GM21529 (cell line): ENCODE measurements at regions not wholly inside any gene's neighbourhood (a gene's known extent, or its start where the extent isn't known, plus 50 kb on each side); places are given as distances from the start of the nearest gene placed in this dataset.
"Not testable (repeated sequence)": the region's sequence is repeated elsewhere in the genome, so short reads cannot be mapped to it uniquely, and the experiment has no call there.

Source experiments
- ATAC-seq: cut with Tn5 transposase; IDR thresholded peaks from one replicate; pipeline ENCODE4 v1.9.1; 2021; ENCODE audit not compliant: unreplicated experiment

GRCh38 chr7:112982441-112983063, 104.1 kb downstream of the GPR85 start:
- peak; percentile 76 for ATAC-seq

- ATAC-seq = peak; percentile 23
Observed at GRCh38 chr7:112981966-112982365, 104.7 kb downstream of the GPR85 start.

- ATAC-seq = not testable (repeated sequence)
Observed at GRCh38 chr7:112979055-112979454, 107.6 kb downstream of the GPR85 start.

DNA sequence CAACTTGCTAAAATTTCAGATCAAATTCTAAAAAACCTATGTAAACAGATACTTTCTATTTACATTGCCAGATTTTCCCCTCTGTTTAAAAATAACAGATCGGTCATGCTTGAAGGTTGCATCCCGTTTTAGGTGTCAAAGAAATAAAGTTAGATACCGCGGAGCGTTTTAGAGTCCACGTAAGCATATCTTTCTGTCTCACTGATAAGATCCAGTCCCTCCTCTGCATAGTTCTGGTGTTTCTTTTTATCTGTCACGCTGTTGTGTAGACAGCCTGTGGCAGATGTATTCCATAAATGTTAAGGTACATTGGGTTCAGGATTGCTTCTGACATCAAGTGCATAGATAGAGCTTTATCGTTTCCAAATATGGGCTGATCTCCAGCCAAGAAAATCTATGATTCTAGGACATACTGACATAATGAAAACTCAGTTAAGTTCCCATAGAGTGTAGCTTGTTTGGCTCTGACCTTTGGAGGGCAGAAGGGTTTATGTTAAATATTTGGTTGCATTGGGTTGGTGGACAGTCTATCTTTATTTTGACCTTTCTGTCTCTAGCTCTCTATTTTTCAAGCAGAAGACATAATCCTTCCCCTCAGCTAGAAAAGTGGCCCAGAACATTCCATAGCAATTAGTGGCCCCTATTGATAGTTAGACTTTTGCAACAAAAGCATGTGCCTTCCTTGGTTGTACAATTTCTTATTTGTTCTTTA, 109.2 kb downstream of the GPR85 start:
- peak; percentile 42 for ATAC-seq

- ATAC-seq = peak; percentile 80
Observed at GRCh38 chr7:112970771-112971170, 115.9 kb downstream of the GPR85 start.

- ATAC-seq = no peak
Observed at GRCh38 chr7:112969946-112970345, 116.7 kb downstream of the GPR85 start.

GRCh38 chr7:112965506-112965905, 121.1 kb downstream of the GPR85 start:
- ATAC-seq = no peak

- ATAC-seq = no peak
Observed at GRCh38 chr7:112963634-112964033, 123.0 kb downstream of the GPR85 start.

GRCh38 chr7:112962815-112963214, 123.8 kb downstream of the GPR85 start:
- no peak for ATAC-seq

DNA sequence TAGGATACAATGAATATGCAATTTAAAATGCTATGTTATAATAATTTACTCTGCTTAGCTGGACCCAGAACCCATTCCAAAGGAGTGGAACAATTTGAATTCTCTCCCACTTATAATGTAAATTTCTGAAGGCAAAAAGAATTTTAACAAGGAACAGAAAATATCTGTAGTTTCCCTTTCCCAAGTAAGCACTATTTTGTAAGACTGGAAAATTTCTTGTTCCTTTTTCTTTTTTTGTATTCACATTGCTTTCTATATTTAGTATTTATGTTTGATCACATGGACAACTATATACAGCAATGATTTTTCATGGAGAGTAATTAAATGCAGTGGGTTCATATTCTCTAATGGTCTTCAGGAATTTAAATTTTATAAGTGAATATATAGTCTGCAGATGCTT, 127.4 kb downstream of the GPR85 start:
- no peak for ATAC-seq

DNA sequence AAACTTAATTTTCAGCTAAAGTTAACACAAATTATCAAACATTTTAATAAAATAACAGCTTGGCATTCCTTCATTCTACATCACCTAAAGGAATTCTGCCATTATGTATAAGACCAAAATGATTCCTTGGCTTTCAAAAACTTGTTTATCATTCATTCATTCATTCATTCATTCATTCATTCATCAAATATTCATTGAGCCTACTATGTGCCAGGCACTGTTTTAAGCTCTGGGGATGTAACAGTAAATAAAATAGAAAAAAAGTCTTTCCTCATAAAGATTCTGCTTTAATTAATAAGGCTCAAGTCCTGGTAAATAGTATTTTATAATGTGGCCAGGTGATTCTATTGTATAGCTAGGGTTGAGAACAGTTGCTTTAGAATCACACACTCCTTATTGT, 127.9 kb downstream of the GPR85 start:
- ATAC-seq = no peak

- ATAC-seq = no peak
Observed at GRCh38 chr7:112957901-112958300, 128.7 kb downstream of the GPR85 start.

GRCh38 chr7:112953031-112953430, 133.6 kb downstream of the GPR85 start:
- not testable (repeated sequence) for ATAC-seq

DNA sequence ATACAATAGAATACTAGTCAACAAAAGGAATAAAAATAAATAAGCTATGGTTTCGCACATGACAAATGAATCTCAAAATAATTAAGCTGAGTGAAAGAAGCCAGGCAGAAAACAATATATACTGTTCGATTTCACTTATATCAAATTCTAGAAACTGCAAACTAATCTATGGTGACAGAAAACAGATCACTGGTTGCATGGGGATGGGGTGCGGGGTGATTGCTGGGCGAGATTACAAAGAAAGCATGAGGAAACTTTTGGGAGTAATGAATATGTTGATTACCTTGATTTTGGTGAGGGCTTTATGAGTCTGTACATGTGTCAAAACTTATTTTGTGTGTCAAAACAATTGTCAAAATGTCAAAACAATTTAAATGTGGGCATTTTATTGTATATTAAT, 135.6 kb downstream of the GPR85 start:
- no peak for ATAC-seq

DNA sequence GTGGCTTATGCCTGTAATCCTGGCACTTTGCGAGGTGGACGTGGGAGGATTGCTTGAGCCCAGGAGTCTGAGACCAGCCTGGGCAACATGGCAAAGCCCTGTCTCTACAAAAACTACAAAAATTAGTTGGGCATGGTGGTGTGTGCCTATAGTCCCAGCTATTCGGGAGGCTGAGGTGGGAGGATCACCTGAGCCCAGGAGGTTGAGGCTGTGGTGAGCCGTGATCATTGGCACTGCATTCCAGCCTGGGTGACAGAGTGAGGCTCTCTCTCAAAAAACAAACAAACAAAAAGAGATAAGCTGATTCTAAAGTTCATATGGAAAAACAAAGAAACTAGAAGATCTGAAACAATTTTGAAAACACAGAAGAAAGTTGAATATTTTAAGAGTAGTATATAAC, 136.9 kb downstream of the GPR85 start:
- not testable (repeated sequence) for ATAC-seq

DNA sequence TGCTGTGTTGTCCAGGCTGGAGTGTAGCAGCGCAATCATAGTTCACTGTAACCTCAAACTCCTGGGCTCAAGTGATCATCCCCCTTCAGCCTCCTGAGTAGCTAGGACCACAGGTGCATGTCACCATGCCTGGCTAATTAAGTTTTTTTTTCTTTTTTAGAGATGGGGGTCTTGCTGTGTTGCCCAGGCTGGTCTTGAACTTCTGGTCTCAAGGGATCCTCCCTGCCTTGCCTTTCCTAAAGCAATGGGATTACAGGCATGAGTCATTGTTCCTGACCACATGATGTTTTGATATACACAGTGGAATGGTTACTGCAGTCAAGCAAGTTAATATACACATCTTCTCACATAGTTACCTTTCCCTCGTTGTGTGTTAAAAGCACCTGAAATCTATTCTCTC, 140.3 kb downstream of the GPR85 start:
- ATAC-seq = no peak

DNA sequence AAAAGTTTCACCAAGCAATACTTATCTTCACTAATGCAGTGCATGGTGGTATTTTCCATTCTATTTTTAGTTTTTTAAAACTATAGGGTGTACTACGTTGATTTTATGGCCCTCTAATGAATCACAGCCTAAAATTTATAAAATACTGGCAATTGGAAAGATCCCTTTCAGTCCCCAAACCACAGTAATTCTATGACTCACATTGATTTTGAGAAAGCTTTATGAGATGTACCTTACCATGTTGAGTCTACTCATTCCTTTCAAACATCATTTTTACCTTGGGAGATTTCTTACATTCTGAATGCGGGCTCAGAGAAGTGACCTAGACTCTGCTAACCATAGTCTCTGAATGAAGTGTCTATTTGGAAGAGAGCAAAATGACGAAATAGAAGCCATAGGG, 141.6 kb downstream of the GPR85 start:
- ATAC-seq = no peak

DNA sequence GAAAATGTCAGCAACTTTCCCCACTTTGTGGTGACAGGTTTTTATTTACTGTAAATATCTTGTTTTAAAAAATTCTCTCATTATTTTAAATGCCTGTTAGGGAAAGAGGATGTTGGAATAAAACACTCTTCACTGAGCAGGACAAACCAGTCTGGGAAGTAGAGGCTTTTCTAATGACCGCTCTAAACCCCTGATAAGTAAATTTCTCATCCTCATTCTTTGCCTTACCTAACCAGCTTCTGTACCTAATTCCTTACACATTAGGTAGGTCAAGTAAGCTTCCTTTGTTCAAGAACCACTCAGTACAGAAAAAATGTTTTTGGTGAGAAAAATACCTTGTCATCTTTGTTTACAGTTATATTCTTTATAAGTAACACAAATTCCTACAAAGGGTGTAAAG, 143.6 kb downstream of the GPR85 start:
- ATAC-seq = no peak

GRCh38 chr7:112942125-112942524, 144.5 kb downstream of the GPR85 start:
- ATAC-seq = not testable (repeated sequence)

DNA sequence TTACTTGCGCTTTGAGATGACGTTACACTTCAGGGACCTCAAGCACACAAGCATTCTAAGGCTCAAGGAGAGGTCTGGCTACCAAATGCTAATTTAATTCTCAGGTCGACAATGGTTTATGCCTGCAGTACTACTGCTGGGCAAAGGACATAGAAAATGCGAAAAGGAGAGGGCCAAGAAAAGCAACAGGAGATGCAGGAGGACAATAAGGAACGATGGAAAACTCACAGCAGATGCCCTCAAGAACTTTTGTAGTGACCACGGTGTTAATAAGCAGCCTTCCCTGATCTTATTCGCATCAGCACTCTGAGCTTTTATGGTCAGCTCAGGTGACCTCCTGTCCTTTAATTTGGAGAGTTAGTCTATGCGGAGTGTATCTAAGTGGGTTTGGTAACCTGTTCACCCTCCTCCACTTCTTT, 146.3 kb downstream of the GPR85 start:
- peak; percentile 40 for ATAC-seq

- ATAC-seq = peak; percentile 95
Observed at GRCh38 chr7:112939574-112940313, 146.9 kb downstream of the GPR85 start.
